Activated CD4-positive, alpha-beta T cell treated with anti-CD3 and anti-CD28 coated beads, Interleukin-2, amount 50 U/mL, for 16 hours (primary cell): ENCODE measurements at regions not wholly inside any gene's neighbourhood (a gene's known extent, or its start where the extent isn't known, plus 50 kb on each side); places are given as distances from the start of the nearest gene placed in this dataset.

Experiments
- DNase-seq: peaks from one replicate; pipeline ENCODE4 v3.0.0-alpha.2; 2020

DNA sequence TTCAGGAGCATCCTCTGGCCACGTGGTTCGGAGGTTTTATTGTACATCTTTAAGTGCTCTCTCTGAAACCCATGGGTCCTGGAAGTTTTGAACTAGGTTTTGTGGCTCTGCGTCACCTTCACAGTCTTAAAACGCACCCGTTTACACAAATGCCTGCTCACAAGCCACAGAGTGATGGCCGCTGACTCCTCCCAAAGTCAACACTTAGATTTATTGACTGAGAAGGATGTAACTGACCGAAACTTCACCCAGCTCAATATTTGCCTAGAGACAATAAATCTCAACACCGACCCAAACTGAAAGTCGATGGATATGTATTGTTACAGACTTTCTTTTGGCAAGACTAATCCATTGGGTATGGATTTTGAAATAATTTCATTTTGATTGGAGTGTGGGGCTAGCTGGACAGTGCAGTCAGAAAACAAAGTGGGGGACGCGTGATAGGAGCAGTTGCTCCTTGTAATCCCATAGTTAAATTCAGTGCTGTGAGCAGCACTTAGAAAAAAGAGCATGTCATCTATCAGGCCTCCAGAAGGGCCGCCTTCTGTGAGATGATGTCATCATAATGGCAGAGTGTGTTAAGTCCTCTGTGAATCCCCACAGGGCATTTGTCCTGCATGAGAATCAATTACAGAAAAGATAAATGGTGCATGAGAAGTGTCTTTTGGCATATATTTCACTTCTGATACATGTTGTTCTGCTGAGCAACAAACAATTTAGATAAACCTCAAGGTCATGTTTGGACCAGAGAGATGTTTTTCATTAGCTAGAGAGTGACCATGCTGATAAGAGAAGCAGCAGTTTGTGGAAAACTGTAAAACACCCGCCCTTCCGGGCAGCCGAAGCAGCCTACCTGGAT lies 183.7 kb downstream of the INO80D start:
- no peak for DNase-seq

DNA sequence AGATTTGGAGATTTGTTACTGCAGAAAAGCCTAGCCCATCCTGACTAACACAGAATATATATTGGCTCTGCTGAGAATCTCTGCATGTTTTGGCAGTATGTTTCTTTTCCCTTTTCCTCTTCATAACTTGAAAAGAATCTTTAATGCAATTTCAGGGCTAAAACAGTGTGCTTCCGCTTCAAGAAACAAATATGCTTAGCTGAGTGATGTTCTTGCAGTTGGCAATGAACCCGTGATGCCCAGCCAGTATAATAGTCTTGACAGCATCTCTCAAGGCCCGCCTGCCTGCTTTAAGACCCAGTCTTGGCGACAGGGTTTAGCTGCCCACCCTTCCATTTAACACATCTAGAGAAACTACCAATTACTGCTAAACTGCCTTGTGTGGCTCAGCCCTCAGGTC lies 184.5 kb downstream of the INO80D start:
- DNase-seq, result no peak

DNA sequence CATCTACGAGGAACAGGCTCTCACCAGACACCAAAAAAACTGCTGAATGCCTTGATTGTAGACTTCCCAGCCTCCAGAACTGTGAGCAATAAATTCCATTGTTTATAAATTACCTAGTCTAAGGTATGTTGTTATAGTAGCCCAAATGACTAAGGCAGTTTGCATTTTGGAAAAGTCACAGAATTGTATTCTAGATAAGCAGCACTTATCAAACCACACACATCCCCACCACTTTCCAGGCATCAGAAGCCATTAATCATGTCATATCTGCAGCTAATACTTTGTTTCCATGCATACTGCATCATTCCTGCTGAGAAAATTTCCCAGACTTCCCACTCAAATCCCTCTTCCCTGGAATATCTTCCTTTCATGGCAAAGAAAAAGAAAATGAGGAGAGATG lies 187.2 kb downstream of the INO80D start:
- DNase-seq, result no peak

DNA sequence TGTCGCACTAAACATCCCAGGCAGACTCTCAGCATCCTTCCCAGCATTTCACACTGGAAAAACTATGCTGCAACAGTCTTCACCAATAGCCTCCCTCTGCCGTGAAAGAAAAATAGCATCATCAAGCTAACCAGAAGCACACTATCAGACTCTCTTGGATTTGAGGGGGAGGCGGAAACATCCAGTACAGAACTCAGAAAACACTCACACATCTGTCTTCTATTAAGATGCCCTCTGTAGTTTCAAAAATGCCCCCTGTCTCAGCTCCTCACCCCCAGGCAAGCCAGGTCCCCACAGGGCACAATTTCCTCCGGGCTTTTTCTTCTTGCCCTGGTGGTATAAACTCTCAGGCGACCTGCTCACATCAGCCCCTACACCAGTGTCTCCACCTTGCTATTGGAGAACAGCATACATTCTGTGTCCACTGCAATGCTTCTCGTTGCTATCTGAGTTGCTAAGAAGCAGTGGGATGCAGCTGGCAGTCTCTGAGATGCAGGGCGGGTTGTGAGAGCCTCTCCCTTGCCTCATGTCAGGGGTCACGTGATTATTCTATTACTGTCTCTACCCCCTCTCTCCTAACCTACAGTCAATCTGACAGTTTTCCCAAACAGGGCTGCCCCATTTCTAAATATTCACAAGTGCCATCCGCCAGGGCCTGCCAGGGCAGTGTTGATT lies 189.9 kb downstream of the INO80D start:
- no peak for DNase-seq

DNA sequence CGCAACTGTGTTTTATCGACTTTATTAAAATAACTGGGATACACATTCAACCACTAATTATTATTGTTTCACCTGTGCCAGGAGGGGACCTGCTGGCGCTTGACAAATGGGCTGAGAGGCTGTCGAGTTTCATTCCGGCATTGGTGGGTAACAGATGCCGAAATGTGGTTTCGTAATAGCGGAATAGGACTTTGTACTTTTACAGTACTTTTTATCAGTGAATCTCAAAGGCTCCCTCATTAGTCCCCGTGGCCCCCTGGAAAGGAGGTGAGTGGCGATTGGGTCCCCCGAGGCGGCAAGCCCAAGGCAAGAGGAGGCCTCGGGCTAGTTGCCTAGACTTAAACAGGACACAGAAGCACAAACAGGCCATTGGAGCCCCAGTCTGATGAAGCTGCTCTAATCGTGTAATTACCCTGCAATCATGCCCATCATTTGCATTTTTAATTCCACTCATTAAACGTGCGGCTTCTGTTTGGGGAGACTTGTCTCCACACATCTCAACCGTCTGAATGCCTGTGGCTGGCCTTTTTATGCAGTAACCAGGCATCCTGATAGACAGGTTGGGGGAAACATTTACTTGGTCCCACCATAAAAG lies 193.2 kb downstream of the INO80D start:
- no peak for DNase-seq

DNA sequence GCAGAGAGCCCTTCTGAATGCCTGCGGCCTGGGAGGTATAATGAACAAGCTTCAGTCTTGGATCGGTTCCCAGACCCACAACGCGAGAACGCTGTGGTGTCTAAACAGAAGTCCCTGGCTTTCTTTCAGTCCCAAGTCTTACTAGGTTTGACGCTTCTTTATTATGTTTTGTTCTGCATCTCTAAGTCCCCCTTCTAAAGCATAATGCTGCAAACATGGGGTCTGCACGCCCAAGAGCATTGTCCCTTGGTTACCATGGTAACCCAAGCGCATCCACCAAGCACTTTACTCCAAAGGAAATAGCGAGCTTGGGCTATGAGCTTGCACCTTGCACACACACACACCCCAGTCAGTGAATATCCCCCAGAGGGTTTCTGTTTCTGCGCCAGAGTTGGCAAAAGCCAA lies 193.7 kb downstream of the INO80D start:
- no peak for DNase-seq

DNA sequence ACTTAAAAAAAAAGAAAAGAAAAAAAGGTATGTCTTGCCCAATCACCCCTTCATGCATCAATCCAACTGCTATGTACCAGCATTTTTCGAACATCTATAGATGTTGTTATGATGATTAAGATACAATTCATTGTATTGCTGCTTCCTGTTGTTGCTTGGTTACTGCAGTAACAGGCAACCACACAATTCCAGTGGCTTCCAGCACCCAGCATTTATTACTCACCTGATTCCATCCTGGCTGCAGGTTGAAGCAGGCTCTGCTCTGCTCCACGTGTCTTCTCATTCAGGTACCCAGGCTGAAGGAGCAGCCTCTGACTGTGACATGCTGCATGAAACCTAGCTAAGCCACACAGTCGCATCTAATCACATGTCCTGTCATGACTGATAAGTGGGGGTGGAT lies 196.9 kb downstream of the INO80D start:
- no peak for DNase-seq

DNA sequence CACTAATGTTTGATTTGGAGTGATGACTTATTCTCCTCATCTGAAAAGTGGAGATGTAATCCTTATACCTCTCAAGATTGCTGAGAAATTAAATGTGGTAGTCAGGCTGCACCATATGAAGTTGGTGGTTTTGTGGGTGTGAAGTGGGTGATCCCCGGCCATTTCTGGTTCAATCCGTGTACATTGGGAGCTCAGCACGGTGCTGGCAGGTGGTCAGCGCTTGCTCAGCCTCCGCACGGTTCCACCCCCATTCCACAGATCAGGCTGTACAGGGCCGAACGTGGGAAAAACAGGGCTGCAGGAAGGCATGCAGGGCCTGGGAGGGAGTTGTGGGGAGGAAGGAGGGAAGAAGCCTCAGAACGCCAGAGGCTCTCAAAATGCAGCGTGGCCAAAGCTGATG lies 198.3 kb downstream of the INO80D start:
- DNase-seq, result no peak

DNA sequence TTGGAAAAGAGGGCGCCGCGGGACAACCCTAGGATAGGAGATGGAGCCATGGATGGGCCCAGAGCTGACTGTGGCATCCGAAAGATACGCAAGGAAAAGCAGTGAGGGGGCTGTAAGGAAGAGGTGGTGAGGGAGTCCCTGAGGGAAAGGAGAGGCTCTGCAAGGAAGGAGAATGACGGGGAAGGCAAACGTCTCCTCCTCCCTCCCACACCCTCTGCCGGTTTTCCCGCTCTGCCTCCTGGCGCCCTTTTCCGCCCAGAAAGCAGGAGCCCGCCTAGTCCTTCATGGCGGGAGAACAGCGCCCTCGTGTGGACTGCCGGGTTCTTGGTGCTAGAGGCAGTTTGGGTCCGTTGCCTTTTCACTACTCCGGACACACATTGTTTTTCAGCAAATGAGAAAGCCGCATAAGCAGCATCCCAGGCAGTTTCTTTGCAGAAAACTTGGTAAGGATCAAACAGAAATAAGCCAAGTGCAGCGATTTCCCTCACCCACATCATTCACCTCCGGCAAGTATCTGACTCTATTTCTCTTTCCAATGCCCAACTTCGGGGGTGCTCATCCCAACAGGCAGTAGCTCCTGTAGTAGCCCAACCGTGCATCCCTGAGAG lies 200.4 kb downstream of the INO80D start:
- peak; percentile 71 for DNase-seq

DNA sequence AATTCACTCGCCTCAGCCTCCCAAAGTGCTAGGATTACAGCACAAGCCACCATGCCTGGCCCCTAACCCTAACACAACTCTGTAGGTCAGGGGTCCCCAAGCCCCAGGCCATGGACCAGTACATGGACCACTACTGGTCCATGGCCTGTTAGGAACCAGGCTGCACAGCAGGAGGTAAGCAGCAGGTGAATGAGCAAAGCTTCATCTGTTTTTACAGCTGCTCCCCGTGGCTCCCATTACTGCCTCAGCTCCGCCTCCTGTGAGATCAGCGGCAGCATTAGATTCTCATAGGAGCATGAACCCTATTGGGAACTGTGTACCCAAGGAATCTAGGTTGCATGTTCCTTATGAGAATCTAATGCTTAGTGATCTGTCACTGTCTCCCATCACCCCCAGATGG lies 201.7 kb downstream of the NRP2 start:
- no peak for DNase-seq

DNA sequence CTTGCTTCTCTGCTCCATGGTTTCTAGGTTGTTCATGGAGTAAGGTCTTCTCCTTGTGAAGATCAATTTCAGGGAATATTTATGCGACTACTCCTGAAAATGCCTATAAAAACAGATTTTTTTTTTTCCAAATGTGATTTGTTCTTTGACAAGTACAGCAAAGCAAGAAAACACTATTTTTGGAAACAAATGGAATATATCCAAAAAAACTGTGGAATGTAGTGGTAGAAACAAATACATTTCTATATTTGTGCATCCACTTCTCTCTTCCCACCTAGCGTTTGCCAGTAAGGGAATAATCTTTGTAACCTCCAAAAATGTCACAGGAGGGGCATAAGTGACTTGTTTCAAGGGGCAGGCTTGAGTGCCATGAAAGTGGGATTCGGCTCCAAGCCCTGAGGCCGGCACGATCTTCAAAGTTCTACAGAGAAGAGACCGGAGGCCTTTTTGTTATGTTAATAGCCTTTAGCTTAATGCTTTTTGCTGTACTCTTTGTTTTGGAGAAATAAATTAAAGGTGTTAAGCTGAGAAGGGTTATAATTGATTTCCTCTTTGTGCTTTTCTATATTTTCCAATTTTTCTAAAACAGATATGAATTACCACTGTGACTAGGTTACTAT lies 200.6 kb downstream of the NRP2 start:
- DNase-seq, result no peak

DNA sequence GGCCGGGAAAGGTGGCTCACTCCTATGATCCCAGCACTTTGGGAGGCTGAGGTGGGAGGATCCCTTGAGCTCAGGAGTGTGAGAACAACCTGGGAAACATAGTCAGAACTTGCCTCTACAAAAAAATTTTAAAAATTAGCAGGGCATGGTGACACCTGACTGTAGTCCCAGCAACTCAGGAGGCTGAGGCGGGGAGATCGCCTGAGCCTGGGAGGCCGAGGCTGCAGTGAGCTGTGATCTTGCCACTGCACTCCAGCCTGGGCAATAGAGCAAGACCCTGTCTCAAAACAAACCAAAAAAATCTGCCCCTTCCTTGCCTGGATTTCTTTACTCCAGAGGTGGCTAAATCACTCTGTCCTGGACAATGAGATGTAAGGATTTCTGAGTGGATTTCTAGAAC lies 197.7 kb downstream of the NRP2 start:
- no peak for DNase-seq

DNA sequence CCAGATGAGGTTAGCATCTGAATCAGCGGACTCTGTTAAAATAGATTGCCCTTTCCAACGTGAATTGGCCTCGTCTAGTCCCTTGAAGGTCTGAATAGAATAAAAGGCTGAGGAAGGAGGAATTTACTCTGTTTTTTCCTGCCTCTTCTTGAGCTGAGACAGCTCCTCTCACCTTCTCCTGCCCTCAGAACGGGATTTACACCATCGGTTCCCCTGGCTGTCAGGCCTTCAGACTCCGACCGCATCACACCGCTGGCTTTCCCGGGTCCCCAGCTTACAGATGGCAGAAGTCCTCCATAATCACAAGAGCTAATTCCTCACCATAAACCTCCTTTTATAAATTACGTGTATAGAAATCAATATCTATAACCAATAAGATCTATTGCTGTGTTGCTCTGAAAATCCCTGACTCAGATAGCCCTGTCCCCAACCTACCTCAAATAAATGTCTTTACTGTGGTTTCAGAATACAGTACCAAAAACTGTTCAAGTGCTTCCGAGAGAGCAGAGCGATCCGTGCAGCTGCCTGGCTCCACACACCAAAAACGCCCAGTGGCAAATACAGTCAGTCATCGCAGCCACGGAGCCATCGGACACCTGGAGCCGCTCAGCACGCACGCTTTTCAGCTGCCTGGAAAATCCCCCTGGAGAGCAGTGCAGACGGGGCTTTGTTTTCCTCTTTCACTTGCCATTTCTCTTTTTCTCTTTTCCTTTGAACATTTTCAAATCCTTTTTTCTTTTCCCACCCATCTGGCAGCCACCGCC lies 196.9 kb downstream of the NRP2 start:
- no peak for DNase-seq

DNA sequence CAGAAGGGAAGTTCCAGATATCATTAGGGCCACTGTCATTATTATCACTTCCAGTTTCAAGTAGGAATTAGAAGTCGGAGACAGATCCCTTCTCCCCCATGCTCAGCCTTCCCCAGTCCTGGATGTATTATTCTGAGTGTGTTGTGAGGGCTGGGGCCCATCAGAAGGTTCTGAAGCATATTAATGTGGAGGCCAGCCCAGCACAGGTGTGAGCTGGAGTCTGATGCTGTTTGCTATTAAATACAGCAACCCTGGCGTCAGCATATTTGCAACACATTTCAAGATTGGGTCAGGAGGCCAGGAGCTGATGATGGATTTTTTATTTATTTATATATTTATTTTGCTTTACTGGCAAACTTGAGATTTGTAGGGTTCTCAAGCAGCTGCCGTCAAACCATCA lies 195.2 kb downstream of the NRP2 start:
- DNase-seq, result no peak

DNA sequence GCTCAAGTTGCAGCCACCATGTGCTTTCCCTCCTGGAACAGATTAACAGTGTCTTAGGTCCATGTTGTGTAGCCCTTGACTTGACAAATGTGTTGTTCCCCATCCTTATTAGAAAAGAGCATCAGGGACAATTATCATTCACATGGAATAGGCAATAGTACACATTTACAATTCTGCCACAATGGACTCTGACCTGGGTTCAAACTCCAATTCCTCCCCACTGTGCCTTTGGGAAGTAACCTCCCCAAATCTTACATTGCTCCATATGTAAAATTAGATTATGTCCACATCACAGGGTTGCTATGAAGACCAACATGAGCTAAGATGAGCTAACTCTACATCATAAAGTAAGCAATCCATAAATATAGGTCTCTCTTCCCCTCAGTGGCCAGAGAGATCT lies 193.8 kb downstream of the NRP2 start:
- no peak for DNase-seq

DNA sequence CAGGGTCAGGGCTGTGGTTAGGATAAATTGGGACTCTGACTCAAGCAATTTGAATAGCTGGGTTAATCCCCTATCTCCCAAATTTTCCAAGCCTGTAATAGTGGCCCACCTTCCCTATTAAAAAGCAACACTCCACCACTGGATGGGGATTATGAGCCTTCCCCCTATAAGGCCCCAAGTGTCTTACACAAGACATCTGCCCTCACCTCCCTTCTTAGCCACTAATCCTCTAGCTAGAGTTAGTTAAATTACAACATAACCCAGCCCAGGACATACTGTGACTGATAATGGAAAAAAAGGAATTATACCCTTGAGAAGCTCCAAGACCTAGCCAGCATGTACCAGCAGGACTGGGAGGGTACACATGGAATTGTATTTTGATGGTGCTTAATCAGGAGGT lies 190.4 kb downstream of the NRP2 start:
- no peak for DNase-seq

DNA sequence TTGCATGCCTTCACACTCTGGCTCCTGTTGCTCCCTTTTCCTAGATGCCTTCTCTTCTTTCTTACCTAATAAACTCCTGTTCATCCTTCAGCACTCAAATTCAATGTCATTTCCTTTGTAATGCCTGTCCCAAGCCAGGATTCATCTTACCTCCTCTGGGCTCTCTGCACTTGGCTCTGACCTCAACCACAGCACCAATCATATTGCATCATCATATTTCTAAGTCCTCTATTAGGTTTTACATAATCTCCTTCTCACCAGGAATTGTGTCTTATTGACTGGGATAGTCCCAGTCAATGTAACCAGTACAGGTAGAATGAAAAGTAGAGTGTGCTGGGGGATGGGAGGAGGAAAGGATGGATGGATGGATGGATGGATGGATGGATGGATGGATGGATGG lies 187.1 kb downstream of the NRP2 start:
- no peak for DNase-seq

DNA sequence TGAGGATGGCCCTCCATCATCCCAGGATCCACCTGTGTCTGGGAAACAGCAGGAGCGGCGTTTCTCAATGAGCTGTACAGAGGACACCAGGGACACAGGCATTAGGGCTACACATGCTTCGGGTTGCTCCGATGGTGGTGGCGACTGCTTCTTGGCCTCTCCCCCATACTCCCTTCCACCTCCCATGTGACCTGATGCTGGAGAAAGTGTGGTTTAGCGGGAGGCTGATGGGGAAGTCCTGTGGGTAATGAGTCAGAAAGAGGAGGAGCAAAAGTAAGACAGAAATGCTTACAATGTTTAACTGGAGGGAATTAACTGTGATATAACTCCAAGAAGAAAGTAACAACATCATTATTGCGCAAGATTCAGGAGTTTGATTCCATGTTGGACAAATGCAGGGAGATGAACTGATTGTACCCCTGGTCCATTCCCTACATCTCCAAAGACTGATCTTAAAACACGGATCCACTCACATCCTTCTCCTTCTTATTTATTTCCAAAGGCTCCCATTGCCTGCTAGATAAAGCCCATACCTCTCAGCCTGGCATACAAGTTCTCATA lies 186.6 kb downstream of the NRP2 start:
- peak; percentile 80 for DNase-seq

DNA sequence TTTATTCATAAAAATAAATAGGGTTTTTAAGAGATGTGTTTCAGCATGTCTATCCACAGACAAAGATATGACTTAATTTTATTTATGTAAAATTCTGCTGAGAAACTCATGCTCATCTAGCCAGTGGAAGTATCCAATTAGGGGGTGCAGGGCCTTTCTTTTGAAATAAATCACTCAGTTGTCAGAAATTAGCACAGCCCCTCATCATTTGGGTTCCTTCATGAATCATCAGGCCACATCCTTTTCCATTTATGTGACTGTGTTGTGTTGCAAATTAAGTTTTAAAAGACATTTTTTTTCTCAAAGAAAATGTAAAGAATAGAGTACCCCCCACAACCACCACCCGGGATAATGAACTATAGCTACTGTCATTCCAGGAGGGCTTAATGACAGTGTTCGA lies 185.8 kb downstream of the NRP2 start:
- peak; percentile 61 for DNase-seq

DNA sequence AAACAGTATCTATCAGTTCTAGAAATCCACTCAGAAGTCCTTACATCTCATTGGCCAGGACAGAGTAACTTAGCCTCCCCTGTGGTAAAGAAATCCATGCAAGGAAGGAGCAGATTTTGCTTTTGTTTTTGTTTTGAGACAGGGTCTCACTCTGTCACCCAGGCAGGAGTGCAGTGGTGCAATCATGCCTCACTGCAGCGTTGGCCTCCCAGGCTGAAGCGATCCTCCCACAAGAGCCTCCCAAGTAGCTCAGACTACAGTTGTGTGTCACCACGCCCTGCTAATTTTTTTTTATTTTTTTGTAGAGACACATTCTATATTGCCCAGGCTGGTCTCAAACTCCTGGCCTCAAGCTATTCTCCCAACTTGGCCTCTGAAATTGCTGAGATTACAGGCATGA lies 185.1 kb downstream of the NRP2 start:
- DNase-seq, result no peak

DNA sequence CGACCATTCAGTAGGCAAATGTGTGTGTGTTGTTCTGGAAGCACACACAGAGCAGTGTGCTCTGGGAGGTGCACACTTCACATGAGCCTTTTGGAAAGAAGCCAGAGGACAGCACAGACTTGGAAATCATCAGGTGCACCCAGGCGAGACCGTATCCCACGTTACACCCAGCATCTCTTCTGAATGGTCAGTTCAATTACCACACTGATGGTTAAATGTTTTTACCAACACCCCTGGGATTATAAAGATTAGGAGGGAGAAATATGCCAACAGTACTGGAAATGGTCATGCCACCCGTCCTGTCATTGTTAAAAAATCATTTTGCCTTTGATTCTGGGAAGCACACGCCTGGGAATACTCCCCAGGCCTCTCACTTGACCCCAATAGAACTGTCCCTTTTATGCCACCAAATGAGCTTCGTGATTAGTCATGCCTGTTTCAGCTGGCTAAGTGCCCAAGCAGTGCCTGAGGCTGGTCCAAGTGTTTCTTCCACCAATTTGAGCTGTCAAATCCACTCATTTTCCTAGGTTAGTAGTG lies 183.7 kb downstream of the NRP2 start:
- DNase-seq, result no peak

DNA sequence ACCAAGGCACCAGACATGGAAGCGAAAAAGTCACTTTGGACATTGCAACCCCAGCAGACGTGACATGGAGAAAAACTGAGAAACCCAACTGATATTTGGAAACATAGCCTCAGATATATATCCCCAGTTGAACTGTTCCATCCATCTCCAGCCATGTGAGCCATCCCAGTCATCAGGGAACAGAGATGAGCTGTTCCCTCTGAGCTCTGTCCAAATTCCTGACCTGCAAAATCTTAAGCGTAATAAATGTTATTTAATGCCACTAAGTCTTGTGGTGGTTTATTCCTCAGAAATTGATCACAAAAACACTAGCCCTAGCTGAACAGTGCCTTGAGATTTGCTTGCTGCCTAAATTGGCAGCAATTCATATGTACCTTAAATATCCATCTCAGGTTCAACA lies 182.8 kb downstream of the NRP2 start:
- DNase-seq, result no peak
